ENCODE measurements at regions not wholly inside any gene's neighbourhood (a gene's known extent, or its start where the extent isn't known, plus 50 kb on each side); places are given as distances from the start of the nearest gene placed in this dataset.

DNA sequence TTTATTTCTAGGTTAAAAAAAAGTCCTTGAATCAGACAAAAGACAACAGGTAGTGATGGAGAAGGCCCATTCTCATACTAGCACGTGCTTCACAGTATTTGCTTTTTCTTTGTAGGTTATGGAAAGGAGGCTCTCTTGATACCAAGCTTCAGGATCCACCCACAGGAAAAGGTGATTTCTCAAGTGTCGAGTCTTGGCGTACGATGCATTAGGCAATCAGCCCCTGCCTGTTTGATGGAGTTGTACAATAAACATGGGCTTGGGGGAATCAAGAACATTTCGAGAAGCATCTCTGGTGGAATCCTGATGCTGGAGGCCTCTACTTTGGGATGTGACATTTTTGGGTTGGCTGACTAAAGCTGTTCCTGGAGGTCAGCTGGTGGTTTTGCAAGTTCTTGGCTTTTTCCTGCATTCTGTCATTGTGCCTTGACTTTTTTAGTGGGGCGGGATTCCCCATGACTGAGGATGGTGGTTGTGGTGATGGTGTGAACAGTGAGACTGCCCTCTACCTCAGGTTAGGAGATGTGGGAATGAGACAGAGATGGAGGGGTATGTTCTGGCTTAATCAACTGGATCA lies 231.5 kb upstream of the SPRED2 start:
- no peak for DNase-seq (ENCODE audit: extremely low read depth in 1 of 2, low read depth in 1 of 2)

DNA sequence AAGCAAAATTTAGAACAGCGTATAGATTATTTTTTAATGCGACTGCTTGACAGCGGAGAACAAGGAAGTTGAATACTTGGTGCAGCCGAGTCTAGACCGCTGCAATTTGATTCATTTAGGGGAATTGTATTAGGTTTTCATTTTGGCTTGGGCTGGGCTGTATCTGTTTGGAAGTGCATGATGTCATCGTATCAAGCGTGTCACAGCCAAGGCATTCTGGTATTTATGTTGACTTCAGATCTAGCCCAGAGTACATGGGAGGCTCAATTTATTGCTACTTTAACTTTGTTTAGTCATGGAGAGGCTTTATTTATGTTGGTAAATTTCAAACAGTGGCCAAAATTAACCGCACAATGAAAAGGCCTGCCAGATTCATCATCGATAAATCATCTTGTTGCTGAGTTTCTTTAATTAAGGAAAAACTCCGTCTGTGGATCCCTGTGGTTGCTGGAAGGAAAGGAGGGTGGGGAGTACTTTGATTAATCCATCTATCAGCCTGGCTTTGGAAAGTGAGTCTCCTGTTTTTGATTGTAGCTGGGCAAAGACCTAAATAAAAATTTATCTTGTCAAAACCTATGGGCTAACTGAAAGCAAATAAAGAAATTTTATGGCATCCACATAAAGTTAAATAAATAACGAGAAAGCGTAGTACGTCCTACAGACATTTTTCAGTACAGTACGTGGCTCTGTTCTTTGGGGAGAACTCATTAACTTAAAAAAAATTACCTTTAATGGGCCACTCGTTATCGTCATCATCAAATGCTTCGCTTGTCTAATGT lies 230.4 kb upstream of the SPRED2 start:
- DNase-seq (ENCODE audit: extremely low read depth in 1 of 2, low read depth in 1 of 2): no peak

GRCh38 chr2:65661980-65662653 lies 229.7 kb upstream of the SPRED2 start:
- no peak for DNase-seq (ENCODE audit: extremely low read depth in 1 of 2, low read depth in 1 of 2)

GRCh38 chr2:65660340-65660739 lies 227.9 kb upstream of the SPRED2 start:
- no peak for DNase-seq (ENCODE audit: extremely low read depth in 1 of 2, low read depth in 1 of 2)

DNA sequence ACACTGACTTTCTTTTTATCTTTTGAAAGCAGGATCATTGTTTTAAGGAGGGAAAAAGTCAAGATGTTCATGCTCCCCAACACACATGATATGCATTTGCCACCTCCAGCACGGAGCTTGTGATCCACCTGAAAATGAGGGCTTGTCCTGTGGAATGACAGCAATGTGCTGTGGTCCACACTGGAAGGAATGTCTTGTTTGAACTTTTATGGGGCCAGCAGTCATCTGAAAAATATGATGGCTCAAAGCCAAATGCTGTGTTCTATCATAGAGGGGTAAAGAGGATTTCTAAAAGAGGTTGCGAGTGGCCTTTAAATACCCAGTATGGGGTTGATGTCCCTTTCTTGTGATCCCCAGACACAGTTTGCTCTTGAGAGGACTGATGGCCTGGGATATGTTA lies 226.5 kb upstream of the SPRED2 start:
- DNase-seq (ENCODE audit: extremely low read depth in 1 of 2, low read depth in 1 of 2): no peak

DNA sequence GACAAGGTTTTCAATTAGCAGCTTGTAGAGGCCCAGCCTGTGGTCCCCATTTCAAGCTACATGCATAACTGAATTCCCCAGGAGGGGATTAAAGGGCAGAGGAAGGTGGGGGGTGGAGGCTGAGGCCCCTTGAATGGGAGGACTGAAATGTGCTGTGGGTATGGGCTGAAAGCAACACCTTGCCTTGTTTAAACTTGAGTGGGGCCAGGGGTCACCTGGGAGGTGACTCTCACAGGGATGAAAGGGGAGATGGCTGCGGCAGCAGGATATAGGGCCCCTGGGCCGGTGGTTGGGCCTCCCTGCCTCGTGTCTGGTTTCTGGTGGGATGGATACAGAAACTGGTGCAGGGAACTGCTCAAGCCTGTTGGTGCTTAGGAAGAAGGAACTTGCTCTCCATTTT lies 225.9 kb upstream of the SPRED2 start:
- DNase-seq (ENCODE audit: extremely low read depth in 1 of 2, low read depth in 1 of 2): no peak

DNA sequence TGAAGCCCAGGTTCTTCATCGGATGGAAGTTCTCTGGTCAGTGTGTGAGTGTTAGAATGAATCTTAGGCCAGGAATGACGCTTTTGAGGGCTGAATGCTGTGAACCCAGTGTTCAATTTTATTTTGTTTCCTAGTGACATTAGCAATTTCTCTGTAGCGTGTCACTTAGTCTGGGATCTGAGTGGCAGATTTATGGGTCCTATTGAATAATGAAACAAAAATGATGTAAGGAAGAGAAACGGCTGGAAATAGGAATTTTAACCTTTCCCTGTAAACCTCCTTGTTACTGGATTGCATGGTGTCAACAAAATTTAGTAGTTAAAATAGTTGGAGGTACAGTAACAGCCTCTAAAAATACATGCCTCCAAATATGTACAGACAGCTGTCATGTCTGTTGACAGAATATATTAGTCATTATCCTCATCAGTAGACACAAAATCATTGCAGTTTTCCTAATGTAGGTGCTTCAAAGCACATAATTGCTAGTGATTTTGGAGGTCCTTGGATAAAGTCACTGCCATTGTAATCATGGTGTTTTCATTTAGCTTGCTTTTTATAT lies 223.8 kb upstream of the SPRED2 start:
- DNase-seq (ENCODE audit: extremely low read depth in 1 of 2, low read depth in 1 of 2): no peak

GRCh38 chr2:65655000-65655399 lies 222.6 kb upstream of the SPRED2 start:
- no peak for DNase-seq (ENCODE audit: extremely low read depth in 1 of 2, low read depth in 1 of 2)

DNA sequence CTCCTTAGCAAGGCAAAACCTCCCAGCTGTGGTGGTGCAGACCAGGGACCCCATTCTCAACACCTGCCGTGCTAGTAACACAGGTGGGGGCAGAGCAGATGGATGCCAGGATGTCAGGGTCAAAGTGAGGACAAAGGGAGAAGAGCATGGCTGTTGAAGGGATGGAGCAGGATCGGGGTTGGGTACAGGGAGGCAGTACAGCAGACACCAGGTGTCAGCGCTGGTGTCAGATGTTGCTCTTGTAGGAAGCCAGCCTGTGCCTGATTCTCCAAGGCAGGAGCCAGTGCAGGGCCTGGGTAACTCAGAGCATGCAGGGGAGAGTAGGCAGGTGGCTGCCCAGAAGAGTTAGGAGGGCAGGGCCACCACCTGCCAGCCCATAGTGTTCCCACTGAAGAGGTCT lies 222.1 kb upstream of the SPRED2 start:
- no peak for DNase-seq (ENCODE audit: extremely low read depth in 1 of 2, low read depth in 1 of 2)

GRCh38 chr2:65652066-65652465 lies 219.7 kb upstream of the SPRED2 start:
- no peak for DNase-seq (ENCODE audit: extremely low read depth in 1 of 2, low read depth in 1 of 2)

DNA sequence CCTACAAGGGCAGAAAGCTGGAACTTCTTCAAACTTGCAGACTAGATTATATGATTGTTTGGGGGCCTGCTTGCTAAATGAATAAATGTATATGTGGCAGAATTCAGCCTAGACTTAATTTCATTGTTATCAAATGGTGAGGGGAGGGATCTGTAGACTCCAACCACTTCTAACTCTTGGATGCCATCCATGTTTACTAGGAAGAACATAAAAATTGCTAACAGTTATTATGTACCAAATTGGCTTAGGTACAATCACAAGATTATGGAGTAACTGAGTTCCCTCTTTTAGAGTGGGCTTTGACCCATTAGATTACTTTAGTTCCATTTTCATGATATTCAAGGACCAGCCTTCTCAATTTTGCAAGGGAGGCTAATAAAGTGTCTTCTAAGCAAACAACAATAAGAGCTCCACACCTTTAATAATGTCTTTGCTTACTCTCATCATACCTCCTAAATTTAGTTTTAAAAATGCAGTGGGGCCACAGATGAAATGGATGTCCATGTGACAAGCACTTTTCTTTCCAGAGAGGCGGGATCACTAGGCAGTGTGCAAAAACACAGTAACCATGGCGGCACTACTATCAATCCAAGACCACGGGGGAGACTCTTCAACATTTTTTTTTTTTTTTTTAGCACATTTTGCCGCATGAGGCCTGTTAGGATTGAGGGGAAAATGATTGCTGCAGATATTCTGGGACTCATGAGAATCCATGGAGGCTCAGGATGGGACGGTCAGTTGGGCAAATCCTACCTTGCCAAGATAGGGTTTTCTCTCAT lies 217.6 kb upstream of the SPRED2 start:
- no peak for DNase-seq (ENCODE audit: extremely low read depth in 1 of 2, low read depth in 1 of 2)

DNA sequence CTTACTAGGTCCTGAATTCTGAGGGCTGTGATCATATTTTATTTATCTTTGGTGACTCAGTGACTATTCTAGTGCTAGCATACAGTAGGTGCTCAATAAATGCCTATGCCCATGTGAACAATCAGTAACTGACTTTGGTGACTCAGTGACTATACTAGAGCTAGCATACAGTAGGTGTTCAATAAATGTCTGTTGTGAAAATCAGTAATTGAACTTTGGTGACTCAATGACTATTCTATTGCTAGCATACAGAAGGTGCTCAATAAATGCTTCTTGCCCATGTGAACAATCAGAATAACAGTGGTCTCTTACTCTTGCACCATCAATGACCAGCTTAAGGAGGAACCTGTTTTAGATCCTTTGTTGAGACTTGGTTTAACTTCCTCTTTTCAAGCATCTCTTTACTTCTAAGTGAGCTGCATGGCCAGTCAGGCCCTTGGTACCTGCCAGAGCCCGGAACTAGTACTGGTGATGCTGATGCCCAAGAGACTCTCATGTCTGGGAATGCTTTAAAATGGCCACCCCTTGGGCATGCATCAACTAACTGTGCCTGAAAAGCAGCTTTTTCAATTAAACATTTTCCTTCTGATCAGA lies 214.9 kb upstream of the SPRED2 start:
- no peak for DNase-seq (ENCODE audit: extremely low read depth in 1 of 2, low read depth in 1 of 2)

- no peak for DNase-seq (ENCODE audit: extremely low read depth in 1 of 2, low read depth in 1 of 2)
Observed at GRCh38 chr2:65640793-65641103, 208.3 kb upstream of the SPRED2 start.

- DNase-seq (ENCODE audit: extremely low read depth in 1 of 2, low read depth in 1 of 2): no peak
Observed at GRCh38 chr2:65639156-65639864, 206.9 kb upstream of the SPRED2 start.

DNA sequence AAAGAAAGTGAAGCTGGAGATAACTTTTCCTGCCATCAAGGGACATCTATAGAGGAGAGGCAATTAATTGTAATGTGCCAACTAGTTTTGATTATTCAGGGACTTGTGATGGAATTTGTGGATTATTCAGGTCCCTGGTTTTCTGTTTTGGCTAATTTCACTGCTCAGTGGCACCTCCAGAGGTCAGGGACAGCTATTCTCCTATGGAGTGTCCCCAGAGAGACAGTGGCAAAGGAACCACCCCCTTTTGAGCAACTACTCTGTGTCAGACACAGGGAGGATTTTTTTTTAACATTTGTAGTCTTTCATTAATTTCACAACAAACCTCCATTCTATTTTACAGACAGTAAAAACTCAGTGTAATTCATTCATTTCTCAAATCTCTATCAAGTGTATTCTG lies 206.0 kb upstream of the SPRED2 start:
- no peak for DNase-seq (ENCODE audit: extremely low read depth in 1 of 2, low read depth in 1 of 2)

DNA sequence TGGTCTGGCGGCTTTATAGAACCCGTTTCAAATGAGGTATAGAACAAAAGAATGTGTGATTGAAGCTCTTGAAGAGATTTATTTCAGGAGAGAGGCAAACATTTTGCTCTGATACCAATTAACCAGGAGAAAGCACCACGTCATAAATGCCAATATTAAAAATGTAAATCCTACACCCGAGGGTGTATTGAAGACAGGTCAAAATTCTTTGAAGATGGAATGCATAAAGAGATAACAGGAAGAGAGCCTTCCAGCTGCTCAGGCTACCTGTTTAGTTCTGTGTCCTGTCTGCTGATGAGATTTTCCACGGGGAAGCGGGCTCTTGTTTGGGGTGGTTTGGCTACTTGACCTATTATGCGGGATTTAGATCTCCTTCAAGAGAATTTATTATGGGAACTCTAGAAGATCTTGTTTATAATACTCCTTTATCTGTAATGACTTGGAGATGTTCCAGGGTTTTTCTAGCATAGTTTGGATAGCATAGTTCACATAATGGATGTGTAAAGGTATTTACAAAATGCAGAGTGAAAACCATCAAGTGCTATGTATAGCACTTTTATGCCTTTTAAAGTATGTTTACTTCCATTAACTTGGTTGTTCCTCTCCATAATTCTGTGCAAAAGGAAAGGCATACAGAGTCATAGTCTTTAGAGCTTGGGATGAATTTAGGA lies 204.5 kb upstream of the SPRED2 start:
- DNase-seq (ENCODE audit: extremely low read depth in 1 of 2, low read depth in 1 of 2): no peak

DNA sequence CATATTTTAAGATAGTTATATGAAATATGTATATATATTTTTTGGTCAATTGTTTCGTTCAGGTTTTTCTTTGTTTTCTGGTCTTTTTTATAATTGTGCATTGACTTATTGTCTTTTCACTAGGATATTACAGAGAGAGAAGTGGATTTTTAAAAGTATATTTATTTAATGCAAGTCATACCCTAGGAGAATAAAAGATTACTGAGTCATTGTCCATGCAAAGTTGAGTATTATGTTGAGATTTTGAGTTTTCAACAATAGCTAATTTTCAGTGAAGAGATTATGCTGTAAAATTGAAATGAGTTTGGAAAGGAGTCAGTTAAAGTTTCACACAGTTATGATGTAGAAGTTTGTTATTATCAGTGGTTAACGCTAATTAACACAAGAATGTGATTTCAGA lies 203.6 kb upstream of the SPRED2 start:
- DNase-seq (ENCODE audit: extremely low read depth in 1 of 2, low read depth in 1 of 2): no peak

- DNase-seq (ENCODE audit: extremely low read depth in 1 of 2, low read depth in 1 of 2): no peak
Observed at GRCh38 chr2:65634304-65634703, 201.9 kb upstream of the SPRED2 start.

DNA sequence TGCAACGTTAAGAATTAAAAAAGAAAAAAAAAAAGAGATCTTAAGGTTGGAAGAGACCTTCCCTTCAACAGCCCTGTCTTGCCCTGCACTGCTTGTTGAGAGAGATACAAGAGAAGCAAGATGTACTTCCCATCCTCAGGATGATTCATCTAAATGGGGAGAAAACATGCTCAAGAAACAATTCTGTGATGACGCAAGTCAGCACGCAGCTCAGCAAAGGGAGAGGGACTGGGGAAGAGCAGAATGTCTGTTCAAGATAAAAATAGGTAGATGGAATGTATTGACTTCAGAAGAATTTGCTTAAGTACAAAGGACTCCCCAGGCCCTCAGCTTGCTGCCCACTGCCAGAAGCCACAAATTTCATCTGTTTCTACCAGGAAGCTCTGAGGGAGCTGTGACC lies 198.2 kb upstream of the SPRED2 start:
- no peak for DNase-seq (ENCODE audit: extremely low read depth in 1 of 2, low read depth in 1 of 2)

GRCh38 chr2:65628156-65628555 lies 195.8 kb upstream of the SPRED2 start:
- DNase-seq (ENCODE audit: extremely low read depth in 1 of 2, low read depth in 1 of 2): no peak
